CD4-positive, alpha-beta T cell treated with Interferon gamma for 1 hour (primary cell): ENCODE measurements at regions not wholly inside any gene's neighbourhood (a gene's known extent, or its start where the extent isn't known, plus 50 kb on each side); places are given as distances from the start of the nearest gene placed in this dataset.

Source experiments
- DNase-seq: peaks from one replicate; pipeline ENCODE4 v3.0.0-alpha.2; 2020

GRCh38 chr18:37628470-37629220 lies 63.0 kb upstream of the CELF4 start:
- no peak for DNase-seq

- DNase-seq: no peak
These were observed 58.7 kb upstream of the CELF4 start for GRCh38 chr18:37624318-37624717.

- no peak for DNase-seq
These were observed 54.4 kb upstream of the CELF4 start for GRCh38 chr18:37619964-37620363.

GRCh38 chr18:37617623-37618022 lies 52.0 kb upstream of the CELF4 start:
- DNase-seq: no peak
